ENCODE measurements at regions not wholly inside any gene's neighbourhood (a gene's known extent, or its start where the extent isn't known, plus 50 kb on each side); places are given as distances from the start of the nearest gene placed in this dataset.

- ChIA-PET POLR2A (no interaction called here), CTCF (no interaction called here)
- Histone ChIP-seq H3K9me3 (replicated peaks; ENCODE audit: control insufficient read depth, insufficient read depth, low read length) (peaks cover 4% of the 10 kb centered on the region), H3K4me1 (ENCODE audit: control insufficient read depth, extremely low read depth, insufficient read depth, low read length) (no peaks in the 10 kb centered on the region), H3K79me2 (ENCODE audit: control insufficient read depth, insufficient read depth, low read length) (no peaks in the 10 kb centered on the region), H3K9ac (replicated peaks; ENCODE audit: extremely low read depth, insufficient read depth, low read length) (no peak overlapping the region), H3K9me1 (replicated peaks; ENCODE audit: control insufficient read depth, extremely low read depth, insufficient read depth, low read length) (no peaks in the 10 kb centered on the region), H3K27ac (ENCODE audit: insufficient read depth, low read depth, low read length) (no peak overlapping the region), H2AFZ (ENCODE audit: low read depth, low read length) (no peak overlapping the region), H3K4me3 (replicated peaks in 1 of 3; ENCODE audit: insufficient read depth in 1 of 3, low read depth in 1 of 3, low read length in 3 of 3) (no peak overlapping the region), H3K36me3 (ENCODE audit: control insufficient read depth in 2 of 2, extremely low read depth in 1 of 2, insufficient read depth in 2 of 2, low read length in 2 of 2) (no peaks in the 10 kb centered on the region), H4K20me1 (replicated peaks; ENCODE audit: control insufficient read depth, extremely low read depth, insufficient read depth, low read length) (no peaks in the 10 kb centered on the region), H3K4me2 (ENCODE audit: insufficient read depth, low read length) (no peak overlapping the region), H3K27me3 (ENCODE audit: control insufficient read depth in 2 of 2, insufficient read depth in 2 of 2, low read length in 2 of 2) (no peaks in the 10 kb centered on the region)
- dilution Hi-C loops (cut with MboI; ENCODE audit: extremely low pct_ligation_motif_present, low sequenced_read_pairs), result no loop called here
- no TSS peak for BruUV-seq (replicated peaks)
- FAIRE-seq (no peak), DNase-seq (ENCODE audit: low read depth, low spot score) (no peak)
- intact Hi-C loops (cut with micrococcal nuclease), result no loop called here
- TF ChIP-seq, protein P1, sequence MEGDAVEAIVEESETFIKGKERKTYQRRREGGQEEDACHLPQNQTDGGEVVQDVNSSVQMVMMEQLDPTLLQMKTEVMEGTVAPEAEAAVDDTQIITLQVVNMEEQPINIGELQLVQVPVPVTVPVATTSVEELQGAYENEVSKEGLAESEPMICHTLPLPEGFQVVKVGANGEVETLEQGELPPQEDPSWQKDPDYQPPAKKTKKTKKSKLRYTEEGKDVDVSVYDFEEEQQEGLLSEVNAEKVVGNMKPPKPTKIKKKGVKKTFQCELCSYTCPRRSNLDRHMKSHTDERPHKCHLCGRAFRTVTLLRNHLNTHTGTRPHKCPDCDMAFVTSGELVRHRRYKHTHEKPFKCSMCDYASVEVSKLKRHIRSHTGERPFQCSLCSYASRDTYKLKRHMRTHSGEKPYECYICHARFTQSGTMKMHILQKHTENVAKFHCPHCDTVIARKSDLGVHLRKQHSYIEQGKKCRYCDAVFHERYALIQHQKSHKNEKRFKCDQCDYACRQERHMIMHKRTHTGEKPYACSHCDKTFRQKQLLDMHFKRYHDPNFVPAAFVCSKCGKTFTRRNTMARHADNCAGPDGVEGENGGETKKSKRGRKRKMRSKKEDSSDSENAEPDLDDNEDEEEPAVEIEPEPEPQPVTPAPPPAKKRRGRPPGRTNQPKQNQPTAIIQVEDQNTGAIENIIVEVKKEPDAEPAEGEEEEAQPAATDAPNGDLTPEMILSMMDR (IDR thresholded peaks at IDR 0.05; ENCODE audit: extremely low read depth in 1 of 2, insufficient read depth in 1 of 2, low read depth in 1 of 2, low read length in 2 of 2), result no peak
- TF ChIP-seq POLR2A (IDR thresholded peaks at IDR 0.05; ENCODE audit: low read depth, low read length), result no peak
- no peak for TF ChIP-seq MYC (IDR thresholded peaks at IDR 0.05; ENCODE audit: low read depth, low read length)
- TF ChIP-seq POLR2AphosphoS5 (IDR thresholded peaks at IDR 0.05; ENCODE audit: insufficient read depth, low read depth, low read length), result no peak
- TF ChIP-seq FOS (IDR thresholded peaks at IDR 0.05; ENCODE audit: borderline replicate concordance, insufficient read depth, low read length), result no peak
- no peak for TF ChIP-seq GATA2 (IDR thresholded peaks at IDR 0.05; ENCODE audit: insufficient read depth, insufficient read length, low read depth, low read length)
- TF ChIP-seq EZH2 (IDR thresholded peaks at IDR 0.05; ENCODE audit: borderline replicate concordance, low read depth, low read length, severe bottlenecking), result no peak
- no peak for TF ChIP-seq JUN (IDR thresholded peaks at IDR 0.05; ENCODE audit: borderline replicate concordance, insufficient read depth, insufficient read length, low read depth)
- TF ChIP-seq, protein P2, sequence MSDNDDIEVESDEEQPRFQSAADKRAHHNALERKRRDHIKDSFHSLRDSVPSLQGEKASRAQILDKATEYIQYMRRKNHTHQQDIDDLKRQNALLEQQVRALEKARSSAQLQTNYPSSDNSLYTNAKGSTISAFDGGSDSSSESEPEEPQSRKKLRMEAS (IDR thresholded peaks at IDR 0.05; ENCODE audit: insufficient read depth, insufficient read length), result no peak
Measured at GRCh38 chr17:52451294-52451861, 292.9 kb upstream of the CA10 start.
